Liver (tissue), 8 donors: ENCODE measurements at regions not wholly inside any gene's neighbourhood (a gene's known extent, or its start where the extent isn't known, plus 50 kb on each side); places are given as distances from the start of the nearest gene placed in this dataset.

Source experiments
- DNase-seq: peaks from one replicate; pipeline ENCODE4 v3.0.0-alpha.2; 2017; ENCODE audit warnings: low spot score
- H3K27ac ChIP-seq, 2 donors: one replicate each; pipeline ENCODE4 v1.7.0; 2013; ENCODE audit warnings: inconsistent platforms in 2 of 2, low read length in 2 of 2, control low read depth in 1 of 2, low read depth in 1 of 2, mild to moderate bottlenecking in 1 of 2
- H3K27me3 ChIP-seq, 4 donors: one replicate each; pipeline versions ENCODE4 v1.6.1 to v1.7.0; 2013; ENCODE audit warnings: low read length in 3 of 4, inconsistent platforms in 1 of 4, mild to moderate bottlenecking in 1 of 4, moderate library complexity in 1 of 4; ENCODE audit not compliant: control insufficient read depth in 4 of 4, insufficient read depth in 4 of 4
- H3K36me3 ChIP-seq, 4 donors: one replicate each; pipeline versions ENCODE4 v1.6.1 to v1.7.0; 2013; ENCODE audit warnings: low read length in 3 of 4, mild to moderate bottlenecking in 3 of 4, low read depth in 1 of 4, moderate library complexity in 1 of 4; ENCODE audit not compliant: control insufficient read depth in 4 of 4, insufficient read depth in 3 of 4
- H3K4me1 ChIP-seq, 4 donors: one replicate each; pipeline versions ENCODE4 v1.6.1 to v1.7.0; 2013; ENCODE audit warnings: low read length in 3 of 4, mild to moderate bottlenecking in 3 of 4, moderate library complexity in 1 of 4; ENCODE audit not compliant: control insufficient read depth in 4 of 4, insufficient read depth in 4 of 4
- H3K4me3 ChIP-seq, 3 donors: one replicate each; pipeline versions ENCODE4 v1.6.1 to v1.7.0; 2013; ENCODE audit warnings: low read length in 3 of 3, control low read depth in 1 of 3, low read depth in 1 of 3, mild to moderate bottlenecking in 1 of 3
- H3K9ac ChIP-seq, 2 donors: one replicate each; pipeline ENCODE4 v1.7.0; 2013; ENCODE audit warnings: low read length in 2 of 2, mild to moderate bottlenecking in 2 of 2, moderate library complexity in 2 of 2, control low read depth in 1 of 2, low read depth in 1 of 2
- H3K9me3 ChIP-seq, 4 donors: one replicate each; pipeline versions ENCODE4 v1.6.1 to v1.7.0; 2013; ENCODE audit warnings: low read length in 3 of 4; ENCODE audit not compliant: control insufficient read depth in 4 of 4
- ATF3 ChIP-seq: IDR thresholded peaks from 2 replicates; pipeline ENCODE4 v1.6.1; 2016; ENCODE audit warnings: antibody characterized with exemption
- CTCF ChIP-seq: fragments of 150-350 bp; IDR thresholded peaks from 2 replicates; pipeline ENCODE4 v1.5.1; 2017; ENCODE audit warnings: improper control_type of control experiment, low read depth, low read length; ENCODE audit not compliant: missing input control
- EGR1 ChIP-seq, 2 donors: IDR thresholded peaks; 2 replicates each; pipeline ENCODE4 v1.6.1; 2016 to 2018; ENCODE audit warnings: antibody characterized with exemption in 2 of 2, low read depth in 2 of 2
- FOXA1 ChIP-seq: IDR thresholded peaks from 2 replicates; pipeline ENCODE4 v1.6.1; 2016; ENCODE audit warnings: antibody characterized with exemption
- HNF4G ChIP-seq: IDR thresholded peaks from 2 replicates; pipeline ENCODE4 v1.6.1; 2016; ENCODE audit warnings: antibody characterized with exemption
- JUND ChIP-seq, 2 donors: IDR thresholded peaks; 2 replicates each; pipeline ENCODE4 v1.6.1; 2016; ENCODE audit warnings: antibody characterized with exemption in 2 of 2
- MAX ChIP-seq: IDR thresholded peaks from 2 replicates; pipeline ENCODE4 v1.6.1; 2016; ENCODE audit warnings: antibody characterized with exemption
- REST ChIP-seq: IDR thresholded peaks from 2 replicates; pipeline ENCODE4 v1.6.1; 2016; ENCODE audit warnings: antibody characterized with exemption, mild to moderate bottlenecking
- RXRA ChIP-seq, 2 donors: IDR thresholded peaks; 2 replicates each; pipeline ENCODE4 v1.6.1; 2017 to 2018; ENCODE audit warnings: antibody characterized with exemption in 2 of 2, mild to moderate bottlenecking in 1 of 2
- SP1 ChIP-seq: IDR thresholded peaks from 2 replicates; pipeline ENCODE4 v1.6.1; 2018; ENCODE audit warnings: antibody characterized with exemption, mild to moderate bottlenecking
- TAF1 ChIP-seq: conservative IDR thresholded peaks from 2 replicates; pipeline ENCODE4 v1.6.1; 2016; ENCODE audit warnings: antibody characterized with exemption, mild to moderate bottlenecking
- YY1 ChIP-seq: IDR thresholded peaks from 2 replicates; pipeline ENCODE4 v1.6.1; 2016; ENCODE audit warnings: antibody characterized with exemption, mild to moderate bottlenecking
- ZBTB33 ChIP-seq: IDR thresholded peaks from 2 replicates; pipeline ENCODE4 v1.6.1; 2016; ENCODE audit warnings: antibody characterized with exemption
- WGBS: extraction: QIAGEN DNeasy Blood & Tissue Kit; methylation state at CpG from one replicate; pipeline ENCODE4 v1.1.7; 2013; 5-methylcytosine and 5-hydroxymethylcytosine counted together
- donor health status: healthy.
- donor health status: healthy.
- donor health status: healthy.
- donor health status: healthy.
- donor health status: healthy.

- TF ChIP-seq CTCF (no peak), FOXA1 (no peak)
Measured at GRCh38 chr9:117485176-117485575, 70.3 kb upstream of the ASTN2 start (continued).

GRCh38 chr9:117480729-117481128 is 65.9 kb upstream of the ASTN2 start:
- Histone ChIP-seq H3K4me3 (no peak overlapping the region), H3K4me1 (no peaks in the 10 kb centered on the region), H3K9ac (no peak overlapping the region), H3K9me3 (no peaks in the 10 kb centered on the region), H3K36me3 (no peaks in the 10 kb centered on the region), H3K27me3 (peaks cover 0 to 2% (median 0%) of the 10 kb centered on the region in 4 donors), H3K27ac (no peak overlapping the region)
- no peak for DNase-seq
- 93% methylated on average over 2 of the region's 2 CpGs for WGBS
- TF ChIP-seq ZBTB33 (no peak), HNF4G (no peak), CTCF (no peak), SP1 (no peak), MAX (no peak), JUND (IDR thresholded peaks at IDR 0.05) (no peak), RXRA (IDR thresholded peaks at IDR 0.05) (no peak)

- no peak overlapping the region for H3K9ac ChIP-seq
- H3K27me3 ChIP-seq: peaks cover 0 to 2% (median 0%) of the 10 kb centered on the region in 4 donors
- TF ChIP-seq MAX: no peak
- TF ChIP-seq SP1: no peak
- no peak for TF ChIP-seq RXRA (IDR thresholded peaks at IDR 0.05)
- TF ChIP-seq ATF3: no peak
- no peak for TF ChIP-seq YY1
- no peak for TF ChIP-seq CTCF
- TF ChIP-seq REST: no peak
- TF ChIP-seq EGR1 (IDR thresholded peaks at IDR 0.05; ENCODE audit: low read depth in 2 of 2): no peak
- TF ChIP-seq JUND (IDR thresholded peaks at IDR 0.05): no peak
- no peak for TF ChIP-seq HNF4G
- TF ChIP-seq TAF1: no peak
- no peaks in the 10 kb centered on the region for H3K36me3 ChIP-seq
- no peak overlapping the region for H3K27ac ChIP-seq
- no peak for DNase-seq
- 63% methylated on average over 2 of the region's 2 CpGs for WGBS
- no peak overlapping the region for H3K4me3 ChIP-seq
- H3K4me1 ChIP-seq: no peaks in the 10 kb centered on the region
- H3K9me3 ChIP-seq: no peaks in the 10 kb centered on the region
Measured at GRCh38 chr9:117480253-117480652, 65.4 kb upstream of the ASTN2 start.
